ENCODE measurements at regions not wholly inside any gene's neighbourhood (a gene's known extent, or its start where the extent isn't known, plus 50 kb on each side); places are given as distances from the start of the nearest gene placed in this dataset.

DNA sequence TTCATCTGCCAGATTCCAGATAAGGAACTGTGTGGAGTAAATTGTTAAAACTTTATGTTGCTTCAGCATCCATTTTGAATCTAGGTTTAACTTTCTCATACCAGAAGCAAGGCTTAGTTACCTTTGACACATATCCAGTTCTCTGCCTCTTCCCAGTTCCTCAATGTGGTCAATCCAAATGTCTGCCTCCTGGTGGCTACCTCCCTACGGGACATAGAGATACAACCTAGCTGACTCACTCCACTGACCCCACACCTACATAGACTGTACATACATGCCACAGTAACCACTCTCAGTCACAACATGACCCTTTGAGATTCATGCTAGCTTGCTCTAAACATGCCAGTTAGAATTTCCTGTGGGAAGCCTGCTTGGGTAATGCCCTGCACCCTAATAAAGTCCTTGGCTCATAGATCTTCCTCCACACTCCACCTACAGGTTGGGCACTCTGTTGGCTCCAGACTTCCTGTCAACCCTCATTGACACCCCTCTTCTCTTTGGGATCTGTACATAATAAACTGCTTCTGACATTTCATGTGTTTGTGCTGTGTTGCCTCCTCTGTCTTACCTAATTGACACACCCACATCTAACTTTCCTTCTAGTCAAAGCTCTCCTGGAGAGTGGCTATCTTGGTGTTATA lies 278.1 kb downstream of the HTR7 start:
- TF ChIP-seq, protein P1, sequence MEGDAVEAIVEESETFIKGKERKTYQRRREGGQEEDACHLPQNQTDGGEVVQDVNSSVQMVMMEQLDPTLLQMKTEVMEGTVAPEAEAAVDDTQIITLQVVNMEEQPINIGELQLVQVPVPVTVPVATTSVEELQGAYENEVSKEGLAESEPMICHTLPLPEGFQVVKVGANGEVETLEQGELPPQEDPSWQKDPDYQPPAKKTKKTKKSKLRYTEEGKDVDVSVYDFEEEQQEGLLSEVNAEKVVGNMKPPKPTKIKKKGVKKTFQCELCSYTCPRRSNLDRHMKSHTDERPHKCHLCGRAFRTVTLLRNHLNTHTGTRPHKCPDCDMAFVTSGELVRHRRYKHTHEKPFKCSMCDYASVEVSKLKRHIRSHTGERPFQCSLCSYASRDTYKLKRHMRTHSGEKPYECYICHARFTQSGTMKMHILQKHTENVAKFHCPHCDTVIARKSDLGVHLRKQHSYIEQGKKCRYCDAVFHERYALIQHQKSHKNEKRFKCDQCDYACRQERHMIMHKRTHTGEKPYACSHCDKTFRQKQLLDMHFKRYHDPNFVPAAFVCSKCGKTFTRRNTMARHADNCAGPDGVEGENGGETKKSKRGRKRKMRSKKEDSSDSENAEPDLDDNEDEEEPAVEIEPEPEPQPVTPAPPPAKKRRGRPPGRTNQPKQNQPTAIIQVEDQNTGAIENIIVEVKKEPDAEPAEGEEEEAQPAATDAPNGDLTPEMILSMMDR (IDR thresholded peaks at IDR 0.05; ENCODE audit: low read length): 0 out of 2 replicates have a peak, but pooled peaks have one; percentile 4
- TF ChIP-seq EZH2phosphoT487 (IDR thresholded peaks at IDR 0.05; ENCODE audit: low read length): no peak

All from MM.1S (cell line).